HT-29 (cell line): ENCODE measurements at regions not wholly inside any gene's neighbourhood (a gene's known extent, or its start where the extent isn't known, plus 50 kb on each side); places are given as distances from the start of the nearest gene placed in this dataset.

Experiments used
- DNase-seq: peaks from one replicate; pipeline ENCODE4 v3.0.0-alpha.2; 2015; ENCODE audit warnings: low spot score

DNA sequence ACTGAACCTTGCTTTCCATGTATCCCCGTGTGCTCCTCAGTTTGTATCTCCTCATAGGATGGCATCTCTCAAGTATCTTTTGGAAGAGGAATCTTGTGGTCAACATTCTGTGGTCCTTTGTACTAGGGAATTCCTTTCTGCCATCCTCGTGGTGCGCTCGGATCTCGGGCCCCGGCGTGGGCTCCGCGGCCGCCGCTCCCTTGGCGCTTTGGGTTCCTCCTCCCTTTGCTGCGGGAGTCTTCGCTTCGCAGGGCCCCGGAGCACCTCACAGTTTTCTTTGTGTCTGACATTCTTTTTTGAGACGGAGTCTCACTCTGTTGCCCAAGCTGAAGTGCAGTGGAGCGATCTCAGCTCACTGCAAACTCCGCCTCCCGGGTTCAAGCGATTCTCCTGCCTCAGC, 264.7 kb downstream of the IRS2 start:
- DNase-seq, result no peak

DNA sequence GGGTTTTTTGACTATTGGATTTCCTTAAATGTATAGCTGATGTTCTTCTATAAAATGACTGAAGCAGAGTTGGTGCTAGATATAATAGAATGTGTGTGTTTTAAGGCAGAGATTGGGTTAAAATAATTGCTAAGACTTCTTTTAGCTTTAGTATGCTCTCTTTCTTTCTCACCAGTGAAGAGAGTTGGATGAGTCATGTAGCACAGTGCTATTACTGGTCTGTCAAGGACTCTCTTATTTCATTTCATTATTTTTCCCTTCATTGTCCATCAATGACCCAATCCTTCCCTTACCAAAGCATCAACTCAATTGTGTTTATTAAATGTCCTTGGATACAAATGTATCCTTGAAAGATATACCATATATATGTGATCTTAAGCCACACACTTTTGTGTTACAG, 268.9 kb downstream of the IRS2 start:
- DNase-seq, result no peak

DNA sequence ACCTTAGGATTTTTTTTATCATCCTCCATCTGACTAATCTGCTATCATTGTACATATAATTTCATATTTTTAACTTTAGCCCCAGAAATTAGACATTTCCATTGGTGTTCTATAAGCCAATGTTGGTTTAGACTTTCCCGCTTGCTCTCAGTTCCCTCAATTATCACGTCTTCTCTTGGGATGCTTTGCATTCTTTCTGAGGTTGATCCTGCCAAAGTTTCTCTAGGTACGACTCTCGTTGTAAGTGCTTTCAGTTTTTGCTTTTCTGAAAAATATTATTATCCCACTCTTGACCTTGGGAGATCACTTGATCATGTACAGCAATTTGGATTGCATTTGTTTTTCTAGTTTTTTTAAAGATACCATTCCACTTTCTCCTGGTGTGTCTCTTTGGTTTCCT, 270.2 kb downstream of the IRS2 start:
- no peak for DNase-seq

DNA sequence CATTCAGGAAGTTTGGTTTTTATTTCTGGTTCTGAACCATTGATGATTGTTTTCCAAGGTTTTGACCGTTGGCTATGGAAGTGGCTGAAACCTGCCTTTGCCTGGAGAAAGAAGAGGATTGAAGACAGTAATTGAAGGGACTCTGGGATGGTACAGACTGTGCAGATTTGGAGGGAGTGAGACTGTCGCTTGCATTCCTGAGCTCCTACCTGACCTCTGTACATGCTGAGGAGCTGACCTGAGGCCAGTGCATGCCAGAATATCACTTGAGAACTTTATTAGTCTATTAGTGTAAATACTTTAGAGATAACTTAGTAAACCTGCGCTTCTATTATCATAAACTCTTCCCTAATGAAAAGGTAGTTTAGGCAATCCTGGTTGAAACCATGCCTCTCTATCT, 276.4 kb downstream of the IRS2 start:
- no peak for DNase-seq

DNA sequence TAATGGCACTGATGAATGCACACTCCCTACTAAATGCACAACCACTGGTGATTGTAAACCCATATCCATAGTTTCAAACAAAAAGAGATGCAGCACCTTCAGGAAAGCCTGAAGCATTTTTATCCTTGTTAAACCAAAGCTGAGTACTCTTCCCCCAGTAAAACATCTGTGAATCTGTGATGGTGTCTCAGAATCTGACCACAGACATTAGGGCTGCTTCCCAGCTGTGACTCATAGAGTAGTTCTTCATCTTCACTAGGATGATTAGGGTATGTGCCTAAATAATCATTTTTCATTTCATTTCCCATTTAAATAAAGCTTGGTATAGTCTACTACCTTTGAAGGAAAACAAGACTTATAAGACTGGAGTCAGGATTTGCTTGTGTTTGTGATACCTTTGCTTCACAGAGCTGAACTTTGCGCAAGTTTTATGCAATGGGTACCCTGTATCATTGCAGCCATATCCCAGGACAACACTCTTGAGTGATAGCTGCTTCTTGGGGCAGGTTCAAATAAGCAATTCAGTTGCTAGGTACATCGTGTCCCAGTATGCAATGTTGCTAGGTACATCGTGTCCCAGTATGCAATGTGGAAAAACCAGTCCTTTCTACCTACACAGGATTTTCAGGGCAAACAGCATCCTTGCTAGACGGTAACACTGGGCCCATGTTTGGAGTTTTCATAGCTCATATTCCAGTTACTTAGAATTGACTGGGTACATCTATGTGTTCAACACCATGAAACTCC, 277.1 kb downstream of the IRS2 start:
- DNase-seq, result no peak

DNA sequence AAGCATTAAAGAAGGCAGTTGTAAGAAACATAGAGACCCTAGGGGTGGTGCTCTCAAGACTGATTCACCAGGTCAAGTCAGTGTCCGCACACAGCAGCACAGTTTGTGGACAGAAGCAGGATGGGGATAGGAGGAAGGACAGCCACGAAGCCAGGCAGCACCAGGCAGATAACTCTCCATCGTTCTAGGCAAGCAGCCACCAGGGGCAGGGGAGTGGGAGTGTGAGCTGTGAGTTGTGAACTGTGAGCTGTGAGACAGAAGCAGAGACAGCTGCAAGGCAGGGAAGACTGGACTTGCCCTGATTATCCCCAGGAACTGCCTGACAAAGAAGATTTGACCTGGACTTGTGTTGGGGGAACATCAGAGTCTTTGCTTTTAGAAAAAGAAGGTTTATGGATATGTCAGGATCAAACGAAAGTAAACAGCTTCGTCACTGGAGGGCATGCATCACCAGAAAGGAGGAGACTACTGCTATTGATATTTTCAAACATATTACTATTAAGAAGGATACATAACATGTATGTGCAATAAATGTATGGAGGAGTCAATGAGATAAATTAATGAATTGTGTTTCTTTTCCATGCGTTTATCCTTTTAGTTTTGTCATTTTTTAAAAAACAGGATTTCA, 286.1 kb downstream of the IRS2 start:
- peak; percentile 30 for DNase-seq

DNA sequence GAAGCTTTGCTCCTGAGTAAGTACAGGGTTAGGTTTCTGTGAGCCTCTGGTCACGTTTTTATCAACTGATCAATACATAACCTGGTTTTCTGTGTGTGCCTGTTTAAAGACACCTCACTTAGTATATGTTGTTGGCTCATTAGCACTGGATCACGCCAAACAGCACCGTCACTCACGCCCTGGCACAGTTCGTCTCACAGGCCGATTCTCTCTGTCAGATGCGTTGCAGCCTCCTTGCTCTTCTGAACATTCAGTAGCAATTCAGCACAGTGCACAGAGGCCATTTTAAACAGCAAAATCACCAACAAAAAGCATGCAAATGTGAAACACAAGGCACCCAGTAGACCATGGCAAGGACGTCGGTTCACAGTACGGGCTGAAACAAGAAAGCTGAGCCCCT, 288.5 kb downstream of the IRS2 start:
- DNase-seq, result no peak

DNA sequence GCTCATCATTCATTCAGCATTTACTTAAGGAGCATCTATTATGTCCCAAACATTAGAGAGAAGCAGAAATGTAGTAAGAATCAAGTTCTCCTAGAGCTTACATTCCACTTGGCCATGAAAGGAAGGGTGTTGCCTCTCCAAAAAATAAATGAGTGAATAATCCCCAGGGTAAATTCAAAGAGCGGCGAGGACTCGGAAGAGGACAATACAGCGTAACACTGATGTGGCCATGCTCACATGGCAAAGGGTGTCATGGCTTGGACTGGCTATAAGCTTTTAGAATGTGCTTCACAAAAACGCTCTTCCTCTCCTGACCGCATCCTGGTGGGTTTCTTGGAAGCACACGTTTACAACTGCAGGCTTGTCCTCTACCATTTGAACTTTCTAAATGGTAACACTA, 290.2 kb downstream of the IRS2 start:
- DNase-seq, result no peak

DNA sequence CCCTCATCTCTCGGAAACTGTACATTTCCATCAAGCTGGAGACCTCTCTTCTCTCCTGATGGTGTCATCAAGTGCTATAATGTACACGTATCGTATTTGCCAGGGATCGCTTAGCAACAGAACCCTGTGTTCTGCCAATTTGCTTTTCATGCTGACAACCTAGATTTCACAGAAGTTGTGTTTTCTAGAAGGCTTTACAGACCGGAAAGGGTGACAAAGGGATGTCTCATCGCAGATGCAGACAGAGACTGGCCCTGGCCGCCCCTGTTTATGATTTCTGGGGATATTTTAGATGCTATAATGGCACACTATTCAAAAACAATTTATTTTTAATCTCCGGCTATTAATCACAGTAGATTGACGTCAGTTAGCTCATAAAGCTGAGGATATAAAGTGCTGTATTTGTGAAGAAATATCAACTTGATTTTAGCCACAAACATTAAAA, 291.4 kb downstream of the IRS2 start:
- DNase-seq, result no peak

DNA sequence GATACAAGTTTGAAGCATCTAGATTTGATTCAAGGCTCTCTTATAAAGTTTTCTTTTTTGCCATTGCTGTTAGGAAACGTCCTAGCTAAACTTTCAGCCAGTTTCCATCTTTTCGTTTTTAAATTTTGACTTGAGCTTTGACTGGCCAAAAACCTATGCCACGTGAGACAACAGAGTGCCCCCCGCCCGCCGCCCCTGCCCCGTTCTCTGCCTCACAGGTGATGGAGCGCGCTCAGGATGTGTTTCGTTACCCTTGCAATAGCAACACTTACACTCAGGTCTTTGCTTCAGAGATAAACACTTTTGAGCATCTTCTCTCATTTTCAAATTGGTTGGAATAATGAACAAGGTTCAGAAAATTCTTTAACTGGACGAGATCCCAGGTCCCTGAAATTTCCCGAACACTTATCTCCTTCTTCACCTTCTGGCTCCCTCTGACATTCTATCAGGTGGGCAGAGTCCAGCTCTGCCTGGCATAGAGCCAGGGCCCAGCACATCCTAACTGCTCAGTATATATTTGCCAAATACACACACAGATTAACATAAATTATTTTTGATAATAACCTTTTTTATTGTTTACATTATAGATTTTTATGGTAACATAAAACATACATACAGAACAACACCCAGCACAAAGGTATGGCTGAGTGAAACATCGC, 301.1 kb downstream of the IRS2 start:
- no peak for DNase-seq

DNA sequence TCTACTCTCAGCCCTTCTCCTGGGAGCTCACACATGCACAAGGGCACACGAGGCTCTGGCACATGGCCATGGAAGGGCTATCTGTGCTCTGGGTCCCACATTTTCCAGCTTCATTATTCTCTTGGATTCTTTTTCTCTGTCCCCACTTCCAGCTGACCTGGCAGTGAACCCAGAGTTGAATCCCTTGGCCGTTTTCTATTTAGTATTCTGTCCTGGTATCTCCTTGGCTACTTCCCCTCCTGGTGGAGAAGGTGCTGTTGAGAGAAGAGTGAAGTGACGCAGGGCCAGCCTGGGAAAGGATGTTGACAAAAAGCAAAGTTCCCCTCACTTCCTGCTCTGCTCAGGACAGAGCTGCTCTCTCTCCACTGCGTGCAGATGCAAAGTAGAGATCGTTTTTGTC, 303.1 kb downstream of the IRS2 start:
- no peak for DNase-seq

DNA sequence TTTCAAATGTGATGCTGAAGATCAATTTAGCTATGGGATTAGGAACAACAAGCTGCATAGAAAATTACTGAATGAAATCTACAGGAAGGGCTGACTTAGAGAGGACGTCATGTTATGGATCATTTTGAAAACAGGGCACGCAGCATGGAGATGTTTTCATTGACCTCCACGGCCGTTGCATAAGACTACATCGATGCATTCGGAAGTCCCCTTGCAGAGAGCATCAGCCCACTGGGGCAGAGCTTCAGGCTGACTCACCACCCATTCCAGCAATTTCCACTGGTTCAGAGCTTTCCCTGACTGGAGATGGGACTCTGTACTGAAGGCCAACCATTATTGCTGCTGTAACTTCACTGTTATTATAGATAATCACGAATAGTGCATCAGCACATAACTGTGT, 305.3 kb downstream of the IRS2 start:
- DNase-seq, result no peak

DNA sequence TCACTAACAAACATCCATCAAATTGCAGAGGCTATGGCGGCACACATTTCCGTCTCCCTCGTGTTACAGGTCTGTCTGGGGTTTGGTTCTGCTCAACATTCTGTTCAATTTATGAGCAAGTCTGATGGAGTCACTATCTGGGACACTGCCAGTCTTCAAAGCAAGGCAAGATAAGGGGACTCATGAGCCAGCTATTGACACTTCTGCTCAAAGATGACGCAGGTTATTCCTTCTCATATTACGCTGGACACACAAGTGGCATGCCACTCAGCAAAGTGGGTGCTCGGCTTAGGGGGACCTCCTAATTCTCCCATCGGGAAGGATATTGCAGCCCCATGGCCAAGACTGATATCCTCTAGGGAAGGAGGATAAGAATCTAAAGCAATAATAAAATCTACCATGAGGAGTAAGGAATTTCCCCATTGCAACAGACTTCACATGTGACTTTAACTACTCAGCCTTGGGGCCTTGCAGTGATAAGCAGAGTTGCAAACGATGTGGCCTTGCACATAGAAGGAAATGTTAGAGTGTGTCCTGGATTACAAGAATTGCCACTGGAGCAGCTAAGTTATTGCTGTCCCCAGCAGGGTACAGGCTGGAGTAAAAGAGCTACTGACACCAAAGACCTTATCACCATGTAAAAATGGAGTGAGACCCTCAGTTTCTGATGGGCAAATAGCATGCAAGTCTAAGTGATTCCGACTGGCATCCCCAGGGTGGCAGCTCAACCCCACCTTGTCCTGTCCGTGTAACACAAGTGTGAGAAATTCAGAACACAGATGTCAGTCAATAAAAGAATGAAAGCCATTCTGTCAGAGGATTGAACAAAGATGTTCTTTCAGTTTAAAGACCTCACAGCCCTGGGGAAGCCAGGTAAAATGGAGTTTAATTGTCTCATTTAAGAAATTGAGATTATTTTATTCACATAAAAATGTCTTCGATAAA, 306.1 kb downstream of the IRS2 start:
- DNase-seq, result no peak

DNA sequence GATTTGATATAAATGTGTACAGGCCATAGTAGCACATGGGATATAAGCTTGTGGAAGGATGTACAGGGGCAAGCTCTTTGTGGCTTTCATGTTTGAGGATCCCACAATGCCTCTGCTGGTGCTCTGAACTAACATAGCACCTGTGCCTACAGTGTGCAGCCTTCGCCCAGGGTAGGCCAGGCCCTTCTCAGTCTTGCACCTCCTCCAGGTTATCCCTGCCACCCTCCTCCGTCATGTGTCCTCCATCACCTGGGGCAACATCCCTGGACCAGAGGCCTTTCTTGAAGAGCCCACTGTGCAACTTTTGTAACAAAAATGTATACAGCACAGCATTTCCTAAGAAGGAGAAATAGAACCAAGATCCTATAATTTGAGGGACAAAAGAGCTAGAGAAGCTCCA, 306.8 kb downstream of the IRS2 start:
- no peak for DNase-seq

DNA sequence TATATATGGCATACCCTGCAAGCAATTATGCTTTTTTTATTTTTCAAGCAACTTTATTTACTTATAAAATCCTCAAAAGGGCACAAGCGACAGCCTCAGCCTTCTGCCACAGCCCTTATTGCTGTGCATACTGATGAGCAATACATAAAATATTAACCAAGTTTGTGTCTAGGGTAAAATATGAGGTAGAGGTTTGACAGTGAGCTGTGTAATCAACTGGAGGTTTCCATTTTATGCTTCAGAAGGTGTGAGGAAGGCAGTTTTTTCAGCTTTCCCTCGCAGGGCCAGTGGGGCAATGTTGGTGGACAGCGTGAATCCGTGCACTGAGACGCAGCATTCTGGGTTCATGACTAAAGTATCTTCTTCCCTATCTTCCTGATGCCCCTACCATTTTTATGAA, 310.4 kb downstream of the IRS2 start:
- DNase-seq, result no peak

DNA sequence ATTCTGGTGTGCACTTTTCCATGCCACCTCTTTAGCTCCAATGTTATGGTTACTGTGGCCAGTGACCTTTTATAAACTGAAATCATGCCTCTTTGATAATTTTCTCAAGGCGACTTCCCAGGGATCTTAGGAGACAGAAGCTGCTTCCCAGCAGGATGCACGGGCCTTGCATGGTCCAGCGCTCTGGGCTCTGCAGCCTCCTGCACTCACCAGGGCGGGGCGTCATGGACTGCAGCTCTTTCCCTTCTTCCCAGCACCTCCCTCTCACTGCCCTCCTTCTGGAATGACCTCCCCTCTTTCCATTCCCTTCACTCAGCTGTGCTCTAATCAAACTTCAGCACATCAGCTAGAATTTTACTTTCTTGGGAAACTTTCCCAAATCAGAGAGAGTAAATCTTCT, 318.3 kb downstream of the IRS2 start:
- DNase-seq, result no peak

DNA sequence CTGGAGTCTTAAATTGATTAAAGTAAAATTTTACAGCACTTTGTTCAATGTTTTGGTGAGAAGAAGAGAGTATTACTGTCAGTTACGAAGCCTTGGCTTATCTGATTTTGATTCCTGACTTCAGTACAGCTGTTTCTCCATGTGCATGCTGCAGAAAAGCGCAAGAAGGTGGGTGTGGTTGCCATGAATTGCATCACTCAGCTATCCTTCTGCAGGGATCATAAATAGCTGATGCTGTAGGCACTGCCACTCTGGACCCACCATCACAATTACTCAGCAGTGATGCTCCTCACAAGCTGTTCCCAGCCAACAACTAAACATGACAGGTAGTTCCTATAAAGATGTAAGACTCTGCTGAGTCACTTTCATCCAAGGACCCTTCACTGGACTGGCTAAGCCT, 321.2 kb downstream of the IRS2 start:
- DNase-seq, result no peak

DNA sequence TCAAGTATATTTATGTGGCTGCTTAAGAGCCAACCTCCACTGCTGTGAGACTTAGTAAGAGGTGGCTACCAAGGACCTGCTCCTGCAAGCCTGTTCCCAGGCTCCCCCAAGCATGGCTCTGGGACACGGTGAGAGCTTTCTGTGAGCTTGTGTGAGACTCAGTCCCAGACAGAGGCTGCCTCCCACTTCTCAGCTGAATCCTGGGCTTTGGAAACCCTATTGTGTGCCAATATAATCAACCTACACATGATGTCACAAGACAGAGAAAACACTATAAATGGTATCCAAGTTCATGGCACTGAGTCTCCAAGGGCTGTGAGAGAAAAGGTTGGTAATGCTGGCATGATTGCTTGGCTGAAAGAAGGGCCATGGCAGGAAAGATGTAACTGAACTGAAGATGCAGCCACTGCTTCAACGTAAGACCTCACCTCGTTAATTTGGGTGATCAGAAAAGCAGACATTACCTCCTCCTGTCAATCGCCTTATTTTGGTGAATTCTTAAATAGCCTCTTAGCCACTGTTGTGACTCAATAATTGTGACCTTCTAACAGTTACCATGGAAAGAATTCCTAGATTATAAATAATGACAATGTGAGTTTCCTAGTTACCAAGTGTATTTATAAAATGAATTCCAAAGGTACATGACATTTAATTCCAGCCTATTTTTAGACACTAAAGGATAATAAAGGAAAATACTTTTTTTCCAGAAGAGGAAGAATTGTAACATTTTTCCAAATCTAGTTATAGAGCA, 332.0 kb downstream of the IRS2 start:
- no peak for DNase-seq

DNA sequence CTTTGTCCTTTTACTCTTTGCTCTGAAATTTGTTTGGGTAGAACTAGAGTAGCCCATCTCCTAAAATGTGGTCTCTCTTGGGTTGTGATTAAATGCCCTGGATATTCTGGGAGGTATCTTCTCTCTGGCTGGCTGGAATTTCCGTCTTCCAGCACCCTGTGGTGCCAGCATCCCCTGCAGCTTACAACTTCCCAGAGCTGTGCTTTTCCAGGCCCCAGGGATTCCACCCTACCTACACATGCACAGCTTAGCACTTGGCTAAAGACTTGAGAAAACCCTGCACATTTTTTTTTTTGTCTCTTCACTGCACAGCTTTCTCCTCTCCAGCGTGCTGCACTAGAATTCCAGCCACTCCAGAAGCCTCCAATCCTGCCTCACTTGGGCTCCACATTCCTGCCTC, 334.7 kb downstream of the IRS2 start:
- no peak for DNase-seq

DNA sequence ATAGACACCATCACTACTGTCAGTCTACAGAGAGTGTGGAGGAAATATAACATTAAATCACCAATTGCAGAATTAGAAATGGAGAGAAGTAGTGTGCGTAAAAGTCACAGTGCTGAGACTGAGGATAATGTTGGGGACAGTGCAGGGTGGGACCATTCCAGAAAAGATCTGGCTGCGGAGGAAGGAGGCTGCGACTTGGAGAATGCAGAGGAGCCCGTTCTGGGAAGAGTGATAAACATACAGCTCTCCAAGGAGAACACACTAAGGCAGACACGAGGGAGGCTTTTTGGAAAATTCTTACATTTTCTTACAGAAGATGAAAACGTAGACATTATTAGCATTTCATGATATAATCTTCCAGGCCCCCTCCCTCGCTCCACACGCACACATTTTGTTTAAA, 337.8 kb downstream of the IRS2 start:
- DNase-seq, result no peak

DNA sequence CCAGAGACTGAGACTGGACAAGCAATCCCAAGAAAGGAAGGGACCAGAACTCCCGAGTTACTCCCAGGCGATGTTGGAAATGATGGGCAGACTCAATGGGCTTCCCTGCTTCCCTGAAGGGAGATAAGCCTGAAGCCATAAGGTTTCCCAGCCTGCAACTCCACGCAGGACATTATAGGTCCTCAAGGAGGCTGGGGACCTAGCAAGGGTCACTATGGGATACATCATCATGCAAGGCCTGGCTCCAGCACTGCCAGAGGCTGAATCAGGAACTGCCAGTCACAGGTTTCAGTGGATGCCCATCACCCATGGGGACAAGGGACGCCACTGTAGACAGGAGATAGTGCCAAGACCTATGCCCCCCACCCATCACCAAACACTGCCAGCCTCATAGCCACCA, 338.7 kb downstream of the IRS2 start:
- DNase-seq, result no peak
